ENCODE measurements at regions not wholly inside any gene's neighbourhood (a gene's known extent, or its start where the extent isn't known, plus 50 kb on each side); places are given as distances from the start of the nearest gene placed in this dataset.

DNA sequence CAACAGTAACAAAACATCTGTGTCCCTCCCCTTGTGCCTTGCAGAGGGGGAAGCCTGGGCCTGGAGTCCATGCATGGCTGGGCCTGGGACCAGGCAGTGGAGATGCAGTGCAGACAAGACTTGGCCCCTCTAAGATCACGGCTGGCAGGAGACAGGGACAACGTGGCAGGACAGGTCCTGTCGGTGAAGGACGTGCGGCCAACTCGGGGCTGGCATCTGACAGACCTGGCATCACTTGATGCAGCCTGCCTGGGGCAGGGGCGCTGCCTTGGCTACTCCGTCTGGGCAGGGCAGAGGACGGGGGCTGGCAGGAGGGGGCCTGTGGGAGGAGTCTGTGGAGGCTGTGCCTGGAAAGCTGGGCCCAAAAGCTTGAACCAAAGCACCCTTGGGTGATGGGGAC lies 112.1 kb downstream of the CPZ start:
- H3K4me1 ChIP-seq, result no peaks in the 10 kb centered on the region
- TF ChIP-seq POLR2A (IDR thresholded peaks at IDR 0.05), result no peak
- TF ChIP-seq, protein P1, sequence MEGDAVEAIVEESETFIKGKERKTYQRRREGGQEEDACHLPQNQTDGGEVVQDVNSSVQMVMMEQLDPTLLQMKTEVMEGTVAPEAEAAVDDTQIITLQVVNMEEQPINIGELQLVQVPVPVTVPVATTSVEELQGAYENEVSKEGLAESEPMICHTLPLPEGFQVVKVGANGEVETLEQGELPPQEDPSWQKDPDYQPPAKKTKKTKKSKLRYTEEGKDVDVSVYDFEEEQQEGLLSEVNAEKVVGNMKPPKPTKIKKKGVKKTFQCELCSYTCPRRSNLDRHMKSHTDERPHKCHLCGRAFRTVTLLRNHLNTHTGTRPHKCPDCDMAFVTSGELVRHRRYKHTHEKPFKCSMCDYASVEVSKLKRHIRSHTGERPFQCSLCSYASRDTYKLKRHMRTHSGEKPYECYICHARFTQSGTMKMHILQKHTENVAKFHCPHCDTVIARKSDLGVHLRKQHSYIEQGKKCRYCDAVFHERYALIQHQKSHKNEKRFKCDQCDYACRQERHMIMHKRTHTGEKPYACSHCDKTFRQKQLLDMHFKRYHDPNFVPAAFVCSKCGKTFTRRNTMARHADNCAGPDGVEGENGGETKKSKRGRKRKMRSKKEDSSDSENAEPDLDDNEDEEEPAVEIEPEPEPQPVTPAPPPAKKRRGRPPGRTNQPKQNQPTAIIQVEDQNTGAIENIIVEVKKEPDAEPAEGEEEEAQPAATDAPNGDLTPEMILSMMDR (IDR thresholded peaks at IDR 0.05), result no peak
- ATAC-seq (no peak), DNase-seq (peak in 2 of 3 donors; percentile 6 to 32)
- H3K27me3 ChIP-seq, result no peaks in the 10 kb centered on the region
- WGBS (ENCODE audit: insufficient coverage, low coverage, low lambda C conversion rate, missing lambda C conversion rate), result 86% methylated on average over 6 of the region's 9 CpGs
- no peaks in the 10 kb centered on the region for H3K9me3 ChIP-seq
- no peak overlapping the region for H3K27ac ChIP-seq
- no peaks in the 10 kb centered on the region for H3K36me3 ChIP-seq
- no peak overlapping the region for H3K4me3 ChIP-seq
- intact Hi-C loops (cut with DNase I), result no loop called here

DNA sequence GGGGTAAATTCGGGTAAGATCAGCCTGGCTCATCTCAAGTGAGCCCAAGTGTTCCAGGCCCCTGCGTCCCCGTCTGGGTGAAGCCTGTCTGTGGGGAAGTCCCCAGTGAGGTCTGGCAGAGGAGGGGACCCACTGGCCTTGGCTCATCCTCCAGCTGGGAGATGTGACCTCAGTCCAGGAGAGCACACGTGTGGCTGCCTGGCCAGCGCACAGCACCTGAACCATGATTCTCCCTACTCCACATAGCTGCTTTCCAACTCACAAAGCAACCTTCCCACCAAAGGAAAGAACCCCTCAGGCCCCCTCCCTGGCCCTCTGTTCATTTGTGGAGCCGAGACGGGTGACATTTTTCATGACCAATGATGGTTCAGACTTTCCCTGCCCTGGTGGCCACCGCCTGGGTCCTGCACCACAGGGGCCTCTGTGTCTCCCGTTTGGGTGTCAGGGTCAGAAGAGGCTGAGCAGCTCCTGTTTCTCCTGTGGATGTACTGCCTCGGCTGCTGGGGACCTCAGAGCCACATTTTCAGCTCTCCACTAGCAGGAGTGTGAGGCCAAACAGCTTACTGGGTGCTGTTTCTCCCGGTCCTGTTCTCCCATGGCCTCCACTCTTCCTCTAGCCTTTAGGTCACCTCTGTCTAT lies 111.4 kb downstream of the CPZ start:
- Histone ChIP-seq H3K9me3 (no peaks in the 10 kb centered on the region), H3K4me3 (no peak overlapping the region), H3K36me3 (no peaks in the 10 kb centered on the region), H3K27ac (no peak overlapping the region), H3K27me3 (no peaks in the 10 kb centered on the region), H3K4me1 (no peaks in the 10 kb centered on the region)
- WGBS (ENCODE audit: insufficient coverage, low coverage, low lambda C conversion rate, missing lambda C conversion rate), result 26% methylated on average over 7 of the region's 11 CpGs
- TF ChIP-seq, protein P1 (IDR thresholded peaks at IDR 0.05), result no peak
- TF ChIP-seq POLR2A (IDR thresholded peaks at IDR 0.05), result no peak
- no peak for ATAC-seq
- peak in 2 of 3 donors; percentile 5 to 23 for DNase-seq
- intact Hi-C loops (cut with DNase I), result no loop called here

DNA sequence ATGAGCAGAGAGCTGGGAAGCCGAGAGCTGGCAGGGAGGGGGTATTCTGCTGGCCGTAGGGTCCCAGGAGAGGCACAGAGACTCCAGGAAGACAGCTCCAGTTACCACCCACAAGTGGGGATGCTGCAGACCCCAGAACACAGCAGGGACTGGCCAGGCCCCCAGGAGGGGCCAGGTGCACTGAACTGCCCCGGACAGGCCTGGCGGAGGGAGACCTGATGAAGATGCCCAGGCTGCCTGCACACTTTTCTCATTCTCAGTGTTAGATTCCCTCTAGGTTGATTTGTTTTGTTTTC lies 110.8 kb downstream of the CPZ start:
- Histone ChIP-seq H3K36me3 (no peaks in the 10 kb centered on the region), H3K4me3 (no peak overlapping the region), H3K4me1 (no peaks in the 10 kb centered on the region), H3K27ac (no peak overlapping the region), H3K27me3 (no peaks in the 10 kb centered on the region), H3K9me3 (no peaks in the 10 kb centered on the region)
- WGBS (ENCODE audit: insufficient coverage, low coverage, low lambda C conversion rate, missing lambda C conversion rate), result 70% methylated on average over 3 of the region's 4 CpGs
- ATAC-seq (no peak), DNase-seq (peak in 1 of 3 donors; percentile 16)
- intact Hi-C loops (cut with DNase I), result no loop called here
- TF ChIP-seq, protein P1 (IDR thresholded peaks at IDR 0.05), result no peak
- no peak for TF ChIP-seq POLR2A (IDR thresholded peaks at IDR 0.05)

DNA sequence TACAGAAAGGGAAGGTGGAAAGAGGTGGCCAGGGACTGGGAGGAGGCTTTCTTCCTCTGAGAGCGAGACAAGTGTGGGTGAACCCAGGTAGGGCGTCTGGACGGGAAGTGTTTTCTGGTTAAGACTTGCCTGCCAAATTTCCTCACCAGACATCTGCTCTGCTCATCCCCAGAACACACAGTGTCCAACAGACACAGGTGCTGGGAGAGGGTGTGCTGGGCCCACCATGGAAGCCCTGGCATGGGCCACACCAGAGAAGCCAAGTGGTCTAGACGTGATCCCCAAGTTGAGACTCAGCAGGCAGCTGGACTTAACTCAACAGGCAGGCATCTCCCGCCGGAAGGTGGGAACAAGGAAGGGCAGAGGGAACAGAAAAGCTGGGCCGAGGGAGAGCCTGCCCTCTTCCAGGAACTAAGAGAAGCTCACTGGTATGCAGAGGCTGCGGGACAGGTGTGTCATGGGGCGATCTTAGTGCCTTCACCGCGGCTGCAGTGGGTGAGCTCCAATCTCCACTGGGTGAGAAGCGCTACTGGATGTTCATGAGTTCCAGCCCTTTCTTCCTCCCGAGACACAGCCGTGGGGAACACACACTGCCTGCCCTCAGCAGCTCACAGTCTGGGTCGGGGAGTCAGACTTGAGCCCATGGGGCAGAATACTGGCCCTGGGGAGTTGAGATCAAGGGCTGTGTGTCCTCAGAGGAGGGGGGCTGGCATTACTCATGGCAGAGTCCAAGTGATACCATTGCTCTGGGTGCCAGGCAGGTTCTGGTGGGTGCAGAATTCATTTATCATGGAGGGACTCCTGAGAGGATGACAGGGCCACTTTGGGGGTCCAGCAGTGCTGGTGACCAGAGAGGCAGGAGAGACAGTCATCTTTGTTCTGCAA lies 110.2 kb downstream of the CPZ start:
- Histone ChIP-seq H3K9me3 (no peaks in the 10 kb centered on the region), H3K4me3 (no peak overlapping the region), H3K27me3 (no peaks in the 10 kb centered on the region), H3K4me1 (no peaks in the 10 kb centered on the region), H3K27ac (no peak overlapping the region), H3K36me3 (no peaks in the 10 kb centered on the region)
- ATAC-seq (no peak), DNase-seq (peak in 2 of 3 donors; percentile 8 to 33)
- 46% methylated on average over 5 of the region's 15 CpGs for WGBS (ENCODE audit: insufficient coverage, low coverage, low lambda C conversion rate, missing lambda C conversion rate)
- intact Hi-C loops (cut with DNase I), result no loop called here
- TF ChIP-seq POLR2A (IDR thresholded peaks at IDR 0.05), result no peak
- TF ChIP-seq, protein P1 (IDR thresholded peaks at IDR 0.05), result no peak

All from right lobe of liver (tissue), 6 donors.